ENCODE measurements at regions not wholly inside any gene's neighbourhood (a gene's known extent, or its start where the extent isn't known, plus 50 kb on each side); places are given as distances from the start of the nearest gene placed in this dataset.
"Not testable (repeated sequence)": the region's sequence is repeated elsewhere in the genome, so short reads cannot be mapped to it uniquely, and the experiment has no call there.

DNA sequence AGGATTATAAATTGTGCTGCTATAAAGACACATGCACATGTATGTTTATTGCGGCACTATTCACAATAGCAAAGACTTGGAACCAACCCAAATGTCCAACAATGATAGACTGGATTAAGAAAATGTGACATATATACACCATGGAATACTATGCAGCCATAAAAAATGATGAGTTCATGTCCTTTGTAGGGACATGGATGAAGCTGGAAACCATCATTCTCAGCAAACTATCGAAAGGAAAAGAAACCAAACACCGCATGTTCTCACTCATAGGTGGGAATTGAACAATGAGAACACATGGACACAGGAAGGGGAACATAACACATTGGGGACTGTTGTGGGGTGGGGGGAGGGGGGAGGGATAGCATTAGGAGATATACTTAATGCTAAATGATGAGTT is 67.8 kb upstream of the ETV3 start:
- H2BK20ac ChIP-seq (ENCODE audit: low read depth, low read length); POLR2A ChIA-PET (ENCODE audit: unreplicated experiment); H3K4me3 ChIP-seq (ENCODE audit: insufficient read depth, low read depth, low read length); H3K27me3 ChIP-seq (ENCODE audit: control insufficient read depth, insufficient read depth, low read length); H3K4ac ChIP-seq (ENCODE audit: low read depth, low read length); H3K27ac ChIP-seq (ENCODE audit: insufficient read depth, low read length); H2BK5ac ChIP-seq (ENCODE audit: low read depth, low read length, poor library complexity, severe bottlenecking); H3K36me3 ChIP-seq (ENCODE audit: control insufficient read depth, insufficient read depth, low read length); H4K20me1 ChIP-seq (ENCODE audit: insufficient read depth, low read length); H3K79me1 ChIP-seq (ENCODE audit: low read depth in 1 of 2, low read length in 2 of 2); H4K8ac ChIP-seq (ENCODE audit: low read depth in 2 of 2, low read length in 2 of 2); H3K9ac ChIP-seq (ENCODE audit: low read depth, low read length); CTCF ChIA-PET; H3K4me2 ChIP-seq (ENCODE audit: low read depth, low read length); DNase-seq; intact Hi-C loops (cut with micrococcal nuclease); H3K9me1 ChIP-seq (ENCODE audit: insufficient read depth, low read length); H2AK5ac ChIP-seq (ENCODE audit: low read depth, low read length); dilution Hi-C loops (cut with HindIII; ENCODE audit: low sequenced_read_pairs, unreplicated experiment); H3K23ac ChIP-seq (ENCODE audit: low read depth, low read length); BruUV-seq (replicated peaks); in situ Hi-C loops (cut with MboI; ENCODE audit: low sequenced_read_pairs); H4K5ac ChIP-seq (ENCODE audit: low read depth, low read length); H3K4me1 ChIP-seq (ENCODE audit: control insufficient read depth, insufficient read depth, low read length); H3K14ac ChIP-seq (replicated peaks; ENCODE audit: low read depth, low read length); H3K9me3 ChIP-seq (ENCODE audit: control insufficient read depth, insufficient read depth, low read length); H2AFZ ChIP-seq (replicated peaks; ENCODE audit: low read length, poor library complexity); H3K18ac ChIP-seq (ENCODE audit: low read depth, low read length); H4K91ac ChIP-seq (ENCODE audit: insufficient read depth, low read depth, low read length); H2BK15ac ChIP-seq (ENCODE audit: low read depth, low read length); ATAC-seq (ENCODE audit: low read depth); H3K56ac ChIP-seq (ENCODE audit: extremely low read depth, insufficient read depth, low read length); H2BK120ac ChIP-seq (ENCODE audit: low read depth, low read length); H2AK9ac ChIP-seq (replicated peaks; ENCODE audit: low read depth, low read length, poor library complexity): not testable (repeated sequence)
- no CpG with 5 or more reads among the region's 3 CpGs for WGBS, 2 experiments (ENCODE audit: extremely low coverage in 2 of 2, insufficient read length in 1 of 2)
